Stomach (tissue), 8 donors: ENCODE measurements at regions not wholly inside any gene's neighbourhood (a gene's known extent, or its start where the extent isn't known, plus 50 kb on each side); places are given as distances from the start of the nearest gene placed in this dataset.

ENCODE experiments used
- DNase-seq, 2 donors: peaks; one replicate each; pipeline versions ENCODE4 v3.0.0 to v3.0.0-alpha.2; 2013 to 2019
- H3K27ac ChIP-seq, 5 donors: fragments of 200-600 bp in 4 of 5; sonication (generic) in 4 of 5; one replicate each; pipeline ENCODE4 v1.5.1; 2013 to 2019; ENCODE audit warnings: mild to moderate bottlenecking in 1 of 5, moderate library complexity in 1 of 5
- H3K27me3 ChIP-seq, 3 donors: fragments of 200-600 bp; sonication (generic); one replicate each; pipeline ENCODE4 v1.5.1; 2017 to 2019; ENCODE audit warnings: mixed run types in 1 of 3
- H3K36me3 ChIP-seq, 4 donors: fragments of 200-600 bp; sonication (generic); 1 replicate in 3 of 4; 2 replicates in 1 of 4; pipeline ENCODE4 v1.5.1; 2016 to 2019
- H3K4me1 ChIP-seq, 4 donors: fragments of 200-600 bp; sonication (generic); one replicate each; pipeline ENCODE4 v1.5.1; 2016 to 2019
- H3K4me3 ChIP-seq, 4 donors: fragments of 200-600 bp; sonication (generic) in 3 of 4; one replicate each; pipeline ENCODE4 v1.5.1; 2016 to 2019; ENCODE audit warnings: mild to moderate bottlenecking in 1 of 4
- H3K9me3 ChIP-seq, 4 donors: fragments of 200-600 bp; sonication (generic); one replicate each; pipeline ENCODE4 v1.5.1; 2016 to 2019
- CTCF ChIP-seq, 7 experiments: fragments of 450-650 bp in 4 of 7; fragments of 200-600 bp in 3 of 7; sonication (generic) in 3 of 7; IDR thresholded peaks; one replicate each; pipeline ENCODE4 v1.5.1; 2016 to 2019; ENCODE audit warnings: antibody characterized with exemption in 7 of 7, control low read depth in 2 of 7, mild to moderate bottlenecking in 1 of 7
- EP300 ChIP-seq: sonication (generic); formaldehyde crosslinking; IDR thresholded peaks from one replicate; pipeline ENCODE4 v1.6.1; 2017; ENCODE audit warnings: antibody characterized with exemption
- POLR2A ChIP-seq, 4 donors: fragments of 450-650 bp; IDR thresholded peaks; one replicate each; pipeline ENCODE4 v1.6.1; 2016; ENCODE audit warnings: antibody characterized with exemption in 4 of 4, control low read depth in 2 of 4, mild to moderate bottlenecking in 1 of 4, moderate library complexity in 1 of 4
- POLR2AphosphoS5 ChIP-seq, 3 donors: sonication (generic); formaldehyde crosslinking; IDR thresholded peaks; one replicate each; pipeline ENCODE4 v1.6.1; 2016; ENCODE audit warnings: antibody characterized with exemption in 3 of 3
- WGBS, 5 donors: extraction: QIAGEN DNeasy Blood & Tissue Kit in 3 of 5; methylation state at CpG; one replicate each; pipeline versions ENCODE4 v1.1.5 to v1.1.7; 2013 to 2018; 5-methylcytosine and 5-hydroxymethylcytosine counted together
- intact Hi-C: fragments of 100-400 bp; cut with DNase I; formaldehyde crosslinking; loops from one replicate; pipeline ENCODE4 v1.15.1; 2023; ENCODE audit warnings: low total_unique reads
- donor health status: healthy with polysubstance abuse.
- donor health status: Bipolar disorder and iron deficiency.
- donor health status: healthy.

DNA sequence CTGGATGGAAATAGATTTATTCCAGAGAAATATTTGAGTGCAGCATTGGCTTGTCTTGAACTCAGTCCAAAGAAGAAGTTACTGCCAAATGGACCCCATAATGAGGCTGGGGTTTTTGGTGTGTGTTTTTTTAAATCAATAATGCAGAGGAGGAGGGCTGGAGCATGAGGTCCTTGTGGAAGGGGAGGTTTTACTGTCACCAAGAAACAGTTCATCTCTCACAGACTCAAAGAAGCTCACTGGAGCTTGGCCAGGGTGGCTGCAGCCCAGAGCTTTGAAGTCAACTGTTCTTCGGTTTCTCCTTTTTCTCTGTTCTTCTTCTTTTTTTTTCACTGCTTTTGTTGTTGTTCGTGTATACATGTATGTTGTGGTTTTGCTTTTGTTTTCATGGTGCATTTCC, 377.7 kb downstream of the FBXW7 start:
- Histone ChIP-seq H3K36me3 (no peaks in the 10 kb centered on the region), H3K4me1 (no peaks in the 10 kb centered on the region), H3K9me3 (no peaks in the 10 kb centered on the region), H3K27ac (no peak overlapping the region), H3K4me3 (no peak overlapping the region), H3K27me3 (no peaks in the 10 kb centered on the region)
- intact Hi-C loops = no loop called here
- WGBS, 5 donors = 48 to 68% (median 62%) methylated on average over 2 of the region's 2 CpGs
- TF ChIP-seq POLR2A (IDR thresholded peaks at IDR 0.05) (no peak), EP300 (no peak), CTCF (IDR thresholded peaks at IDR 0.05) (no peak), POLR2AphosphoS5 (IDR thresholded peaks at IDR 0.05) (no peak)
- peak in 1 of 2 donors; percentile 41 for DNase-seq

DNA sequence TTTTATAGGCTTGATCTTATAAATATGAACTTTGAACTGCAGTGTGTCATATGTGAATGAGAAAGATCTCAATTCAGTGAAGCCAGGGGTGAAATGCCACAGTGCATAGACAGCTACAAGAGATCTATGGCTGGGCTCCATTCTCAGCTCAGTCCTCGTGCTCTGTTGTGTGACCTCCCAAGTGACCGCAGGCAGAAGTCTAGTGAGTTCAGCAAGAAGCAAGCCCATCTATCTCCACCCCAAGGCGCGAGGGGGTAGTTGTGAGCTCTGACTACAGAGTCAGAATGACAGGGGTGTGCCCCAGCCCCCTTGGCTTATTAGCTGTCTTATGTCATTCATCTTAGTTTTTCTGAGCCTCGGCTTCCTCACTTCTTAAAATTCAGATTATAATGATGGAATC, 378.3 kb downstream of the FBXW7 start:
- 80 to 87% (median 81%) methylated on average over 4 to 5 of the region's 5 CpGs for WGBS, 5 donors
- no peak for DNase-seq

DNA sequence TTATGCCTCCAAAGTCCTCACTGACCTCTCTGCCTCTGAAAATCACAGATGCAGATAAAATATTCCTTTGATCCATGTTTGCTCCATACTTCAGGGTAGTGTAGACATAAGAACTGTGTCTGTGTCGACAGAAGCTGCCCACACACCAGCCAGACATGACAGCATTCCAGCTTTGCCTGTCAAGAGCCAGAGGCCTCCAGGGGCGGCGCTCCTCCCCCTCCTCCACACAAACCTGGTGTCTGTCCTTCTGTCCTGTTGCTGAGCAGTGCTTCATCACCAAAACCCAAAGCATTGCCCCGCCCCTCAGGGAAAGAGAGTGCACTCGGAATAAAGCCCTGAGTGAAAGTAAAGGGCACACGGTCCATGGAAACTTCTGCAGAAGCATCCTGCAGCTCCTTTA, 379.4 kb downstream of the FBXW7 start:
- DNase-seq = no peak
- WGBS, 5 donors = 67 to 72% (median 68%) methylated on average over 6 of the region's 6 CpGs
- Histone ChIP-seq H3K27me3 (no peaks in the 10 kb centered on the region), H3K27ac (no peak overlapping the region), H3K36me3 (no peaks in the 10 kb centered on the region), H3K4me3 (no peak overlapping the region), H3K4me1 (no peaks in the 10 kb centered on the region), H3K9me3 (no peaks in the 10 kb centered on the region)
- no peak for TF ChIP-seq CTCF (IDR thresholded peaks at IDR 0.05)
- no peak for TF ChIP-seq POLR2A (IDR thresholded peaks at IDR 0.05)
- no peak for TF ChIP-seq EP300
- no peak for TF ChIP-seq POLR2AphosphoS5 (IDR thresholded peaks at IDR 0.05)
- intact Hi-C loops = no loop called here

More for the DNA sequence above, 378.3 kb downstream of the FBXW7 start:
- H3K4me1 ChIP-seq = no peaks in the 10 kb centered on the region
- no peaks in the 10 kb centered on the region for H3K36me3 ChIP-seq
- H3K27ac ChIP-seq = no peak overlapping the region
- no peaks in the 10 kb centered on the region for H3K9me3 ChIP-seq
- TF ChIP-seq POLR2AphosphoS5 (IDR thresholded peaks at IDR 0.05) (no peak), CTCF (IDR thresholded peaks at IDR 0.05) (no peak), POLR2A (IDR thresholded peaks at IDR 0.05) (no peak), EP300 (no peak)
- no peak overlapping the region for H3K4me3 ChIP-seq
- H3K27me3 ChIP-seq = no peaks in the 10 kb centered on the region
- intact Hi-C loops = no loop called here

GRCh38 chr4:152155070-152155469, 380.8 kb downstream of the FBXW7 start:
- intact Hi-C loops = no loop called here
- no peak overlapping the region for H3K27ac ChIP-seq
- no peaks in the 10 kb centered on the region for H3K4me1 ChIP-seq
- H3K36me3 ChIP-seq = no peaks in the 10 kb centered on the region
- 64 to 80% (median 75%) methylated on average over 3 of the region's 3 CpGs for WGBS, 5 donors
- no peak for TF ChIP-seq POLR2AphosphoS5 (IDR thresholded peaks at IDR 0.05)
- no peak overlapping the region for H3K4me3 ChIP-seq
- H3K9me3 ChIP-seq = no peaks in the 10 kb centered on the region
- no peaks in the 10 kb centered on the region for H3K27me3 ChIP-seq
- DNase-seq = no peak

DNA sequence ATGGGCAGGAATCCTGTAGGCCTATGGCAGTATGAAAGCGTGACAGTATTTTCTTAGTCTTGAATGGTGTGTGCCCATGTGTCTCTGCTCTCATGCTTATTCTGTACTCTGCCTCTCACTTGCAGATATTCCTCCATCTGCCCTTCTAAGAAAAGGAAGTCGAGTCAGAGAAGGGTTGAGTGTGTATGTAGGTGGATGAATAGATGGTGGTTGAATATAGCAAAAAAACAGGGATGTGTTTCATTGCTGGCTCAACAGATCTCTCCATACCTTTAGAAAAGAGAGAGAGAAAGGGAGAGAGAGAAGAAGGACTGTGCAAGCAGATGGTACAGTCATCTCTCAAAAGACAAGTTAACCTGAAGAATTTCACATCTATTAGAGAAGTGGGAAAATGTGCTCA, 381.5 kb downstream of the FBXW7 start:
- no peak for DNase-seq
- 82 to 93% (median 88%) methylated on average over 2 of the region's 2 CpGs for WGBS, 5 donors
- Histone ChIP-seq H3K4me3 (no peak overlapping the region), H3K27me3 (no peaks in the 10 kb centered on the region), H3K9me3 (no peaks in the 10 kb centered on the region), H3K27ac (no peak overlapping the region), H3K36me3 (no peaks in the 10 kb centered on the region), H3K4me1 (no peaks in the 10 kb centered on the region)
- intact Hi-C loops = no loop called here
- TF ChIP-seq POLR2A (IDR thresholded peaks at IDR 0.05) = no peak
- no peak for TF ChIP-seq CTCF (IDR thresholded peaks at IDR 0.05)
- no peak for TF ChIP-seq EP300
- no peak for TF ChIP-seq POLR2AphosphoS5 (IDR thresholded peaks at IDR 0.05)
